Natural killer cell (primary cell): ENCODE measurements at regions not wholly inside any gene's neighbourhood (a gene's known extent, or its start where the extent isn't known, plus 50 kb on each side); places are given as distances from the start of the nearest gene placed in this dataset.

ENCODE experiments used
- ATAC-seq, 3 donors: fragments of 150-1000 bp in 2 of 3; fragments of 200-7000 bp in 1 of 3; cut with Tn5 transposase; 1 replicate in 1 of 3; 2 replicates in 2 of 3; pipeline ENCODE4 v1.10.0; 2021; ENCODE audit warnings: mild to moderate bottlenecking in 2 of 3, moderate library complexity in 2 of 3
- DNase-seq, 2 donors: peaks; one replicate each; pipeline versions ENCODE4 v3.0.0 to v3.0.0-alpha.2; 2013 to 2021; ENCODE audit warnings: mixed read lengths in 1 of 2
- H3K27ac ChIP-seq: one replicate; pipeline ENCODE4 v1.5.1; 2013; ENCODE audit warnings: mild to moderate bottlenecking, low read length
- H3K27me3 ChIP-seq: one replicate; pipeline ENCODE4 v1.6.1; 2013; ENCODE audit warnings: low read length; ENCODE audit not compliant: control insufficient read depth, insufficient read depth
- H3K36me3 ChIP-seq: one replicate; pipeline ENCODE4 v1.6.1; 2013; ENCODE audit warnings: low read length; ENCODE audit not compliant: control insufficient read depth, insufficient read depth
- H3K4me1 ChIP-seq: one replicate; pipeline ENCODE4 v1.6.1; 2013; ENCODE audit warnings: low read length; ENCODE audit not compliant: control insufficient read depth, insufficient read depth
- H3K4me3 ChIP-seq: one replicate; pipeline ENCODE4 v1.5.1; 2013; ENCODE audit warnings: low read length
- H3K9me3 ChIP-seq: one replicate; pipeline ENCODE4 v1.6.1; 2013; ENCODE audit warnings: low read length; ENCODE audit not compliant: control insufficient read depth, insufficient read depth
- H3K27ac Mint-ChIP-seq, 2 donors: one replicate each; pipeline ENCODE4 v1.8.0; 2022; ENCODE audit warnings: mild to moderate bottlenecking in 2 of 2, mixed read lengths in 2 of 2, moderate library complexity in 1 of 2
- H3K27me3 Mint-ChIP-seq, 2 donors: one replicate each; pipeline ENCODE4 v1.8.0; 2022; ENCODE audit warnings: low read depth in 2 of 2, mixed read lengths in 2 of 2
- H3K36me3 Mint-ChIP-seq: one replicate; pipeline ENCODE4 v1.8.0; 2022; ENCODE audit warnings: mixed read lengths
- H3K4me1 Mint-ChIP-seq, 2 donors: one replicate each; pipeline ENCODE4 v1.8.0; 2022; ENCODE audit warnings: mixed read lengths in 2 of 2
- H3K4me3 Mint-ChIP-seq: one replicate; pipeline ENCODE4 v1.8.0; 2022; ENCODE audit warnings: mild to moderate bottlenecking, moderate library complexity, mixed read lengths
- H3K9me3 Mint-ChIP-seq, 2 donors: one replicate each; pipeline ENCODE4 v1.8.0; 2022; ENCODE audit warnings: mixed read lengths in 2 of 2
- CTCF ChIP-seq: fragments of 200-600 bp; IDR thresholded peaks from one replicate; pipeline ENCODE4 v1.8.0; 2022; ENCODE audit warnings: antibody characterized with exemption
- WGBS: methylation state at CpG from one replicate; pipeline ENCODE4 v1.1.7; 2013; ENCODE audit warnings: missing lambda C conversion rate; ENCODE audit not compliant: insufficient coverage; 5-methylcytosine and 5-hydroxymethylcytosine counted together
- intact Hi-C: fragments of 100-400 bp; cut with micrococcal nuclease; formaldehyde crosslinking; loops from one replicate; pipeline ENCODE4 v1.14.2; 2022

DNA sequence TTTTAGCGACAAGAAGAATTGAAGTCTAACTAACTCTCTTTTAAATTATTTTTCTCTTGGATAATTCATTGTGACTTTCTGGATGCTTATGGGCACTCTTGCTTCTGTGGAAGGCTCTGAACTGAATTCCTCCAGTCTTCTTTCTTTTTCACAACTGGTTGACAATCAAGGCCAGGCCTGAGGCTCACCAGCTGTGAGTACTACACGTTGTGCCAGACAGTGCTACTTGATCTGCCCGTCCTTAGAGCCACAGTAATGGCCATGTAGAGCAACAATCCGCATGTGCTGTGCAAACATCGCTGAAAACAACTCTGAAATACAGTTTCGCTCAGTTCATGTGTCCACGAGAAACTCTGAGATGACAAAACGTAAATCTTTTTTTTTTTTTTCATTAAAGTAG is 1336.3 kb upstream of the AGA start:
- no peaks in the 10 kb centered on the region for H3K4me1 ChIP-seq
- no peaks in the 10 kb centered on the region for H3K36me3 ChIP-seq
- intact Hi-C loops = no loop called here
- H3K27ac ChIP-seq = no peak overlapping the region
- TF ChIP-seq CTCF = no peak
- no peak overlapping the region for H3K27ac Mint-ChIP-seq
- WGBS = 84% methylated on average over 7 of the region's 8 CpGs
- no peaks in the 10 kb centered on the region for H3K36me3 Mint-ChIP-seq
- peaks cover 13 to 14% of the 10 kb centered on the region in 2 donors for H3K9me3 Mint-ChIP-seq
- H3K4me3 ChIP-seq = no peak overlapping the region
- no peak overlapping the region for H3K4me3 Mint-ChIP-seq
- H3K4me1 Mint-ChIP-seq = no peaks in the 10 kb centered on the region
- no peaks in the 10 kb centered on the region for H3K27me3 Mint-ChIP-seq
- DNase-seq = no peak
- ATAC-seq = no peak
- no peaks in the 10 kb centered on the region for H3K27me3 ChIP-seq
- no peaks in the 10 kb centered on the region for H3K9me3 ChIP-seq

DNA sequence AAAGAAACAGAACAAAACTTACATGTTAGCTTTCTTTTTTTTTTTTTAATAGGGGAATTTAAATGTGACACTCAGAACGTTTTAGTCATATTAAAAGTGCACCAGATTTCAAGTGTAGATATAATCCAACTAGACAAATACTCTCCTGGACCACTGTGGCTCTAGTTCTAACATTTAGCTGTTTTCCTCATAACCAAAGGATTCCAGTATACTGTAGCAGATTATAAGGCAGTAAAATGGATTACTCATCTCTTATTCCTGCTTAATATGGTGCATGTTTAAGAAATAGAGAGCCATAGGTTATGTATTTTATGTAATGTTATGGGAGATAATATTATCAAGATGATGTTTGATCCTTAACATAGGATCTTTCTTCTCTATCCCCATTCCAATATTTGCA is 1339.5 kb upstream of the AGA start:
- intact Hi-C loops = no loop called here
- WGBS = no CpG with 5 or more reads among the region's 1 CpG
- no peaks in the 10 kb centered on the region for H3K4me1 ChIP-seq
- TF ChIP-seq CTCF = no peak
- no peak overlapping the region for H3K4me3 Mint-ChIP-seq
- no peak overlapping the region for H3K27ac ChIP-seq
- H3K4me3 ChIP-seq = no peak overlapping the region
- H3K27me3 ChIP-seq = no peaks in the 10 kb centered on the region
- ATAC-seq (no peak), DNase-seq (no peak)
- no peak overlapping the region for H3K27ac Mint-ChIP-seq
- no peaks in the 10 kb centered on the region for H3K27me3 Mint-ChIP-seq
- H3K9me3 ChIP-seq = no peaks in the 10 kb centered on the region
- H3K4me1 Mint-ChIP-seq = no peaks in the 10 kb centered on the region
- no peaks in the 10 kb centered on the region for H3K36me3 ChIP-seq
- H3K9me3 Mint-ChIP-seq = peaks cover 22 to 27% of the 10 kb centered on the region in 2 donors
- no peaks in the 10 kb centered on the region for H3K36me3 Mint-ChIP-seq

DNA sequence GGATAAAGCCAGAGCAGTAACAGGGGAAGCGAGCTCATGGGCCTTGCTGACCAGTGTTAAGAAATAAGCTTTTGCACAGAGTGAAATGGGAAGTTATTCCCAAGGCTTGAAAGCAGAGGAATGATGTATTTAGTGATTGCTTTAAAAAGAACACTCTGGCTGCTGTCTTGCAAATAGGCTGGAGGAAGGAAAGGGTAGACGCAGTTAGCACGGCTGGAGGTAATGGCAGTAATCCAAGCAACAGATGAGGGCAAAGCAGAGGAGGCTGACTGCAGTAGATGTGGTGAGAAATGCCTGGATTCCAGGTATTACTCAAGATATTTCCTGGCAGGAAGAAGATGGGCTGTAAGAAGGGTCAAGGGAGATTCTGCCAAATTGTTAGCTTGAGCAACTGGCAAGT is 1342.3 kb upstream of the AGA start:
- Histone ChIP-seq H3K4me3 (no peak overlapping the region), H3K27me3 (no peaks in the 10 kb centered on the region), H3K4me1 (no peaks in the 10 kb centered on the region), H3K9me3 (no peaks in the 10 kb centered on the region), H3K36me3 (no peaks in the 10 kb centered on the region), H3K27ac (no peak overlapping the region)
- intact Hi-C loops = no loop called here
- H3K36me3 Mint-ChIP-seq = no peaks in the 10 kb centered on the region
- no peak for TF ChIP-seq CTCF
- no peak overlapping the region for H3K4me3 Mint-ChIP-seq
- no peaks in the 10 kb centered on the region for H3K4me1 Mint-ChIP-seq
- peaks cover 17 to 24% of the 10 kb centered on the region in 2 donors for H3K9me3 Mint-ChIP-seq
- no peaks in the 10 kb centered on the region for H3K27me3 Mint-ChIP-seq
- no peak overlapping the region for H3K27ac Mint-ChIP-seq
- 64% methylated on average over 3 of the region's 3 CpGs for WGBS
- DNase-seq (no peak), ATAC-seq (no peak)

GRCh38 chr4:178789279-178789678 is 1347.0 kb upstream of the AGA start:
- Mint-ChIP-seq H3K4me3 (no peak overlapping the region), H3K36me3 (peaks cover 7% of the 10 kb centered on the region), H3K9me3 (peaks cover 10 to 25% of the 10 kb centered on the region in 2 donors), H3K4me1 (no peaks in the 10 kb centered on the region), H3K27me3 (no peaks in the 10 kb centered on the region), H3K27ac (no peak overlapping the region)
- 56% methylated on average over 2 of the region's 3 CpGs for WGBS
- intact Hi-C loops = no loop called here
- H3K4me3 ChIP-seq = no peak overlapping the region
- ATAC-seq (no peak), DNase-seq (no peak)
- no peak overlapping the region for H3K27ac ChIP-seq
- H3K4me1 ChIP-seq = no peaks in the 10 kb centered on the region
- no peak for TF ChIP-seq CTCF
- H3K27me3 ChIP-seq = no peaks in the 10 kb centered on the region
- no peaks in the 10 kb centered on the region for H3K36me3 ChIP-seq
- no peaks in the 10 kb centered on the region for H3K9me3 ChIP-seq
